Activated T-cell treated with anti-CD3 and anti-CD28 coated beads, Interleukin-2, amount 50 U/mL, for 24 hours (primary cell): ENCODE measurements at regions not wholly inside any gene's neighbourhood (a gene's known extent, or its start where the extent isn't known, plus 50 kb on each side); places are given as distances from the start of the nearest gene placed in this dataset.

ENCODE experiments used
- DNase-seq: peaks from one replicate; pipeline ENCODE4 v3.0.0-alpha.2; 2020
- H3K27ac Mint-ChIP-seq: 2 replicates; pipeline ENCODE4 v1.8.0; 2020; ENCODE audit warnings: mild to moderate bottlenecking, mixed read lengths
- H3K27me3 Mint-ChIP-seq: 2 replicates; pipeline ENCODE4 v1.8.0; 2020; ENCODE audit warnings: mixed read lengths
- H3K36me3 Mint-ChIP-seq: 2 replicates; pipeline ENCODE4 v1.8.0; 2020; ENCODE audit warnings: low read depth, mixed read lengths
- H3K4me1 Mint-ChIP-seq: 2 replicates; pipeline ENCODE4 v1.8.0; 2020; ENCODE audit warnings: low read depth, mixed read lengths
- H3K4me3 Mint-ChIP-seq: 2 replicates; pipeline ENCODE4 v1.8.0; 2020; ENCODE audit warnings: mild to moderate bottlenecking, moderate library complexity, mixed read lengths
- H3K9me3 Mint-ChIP-seq: 2 replicates; pipeline ENCODE4 v1.8.0; 2020; ENCODE audit warnings: mixed read lengths

GRCh38 chr12:100675432-100675831 lies 101.9 kb downstream of the GAS2L3 start:
- Mint-ChIP-seq H3K27me3 (peaks cover 7% of the 10 kb centered on the region), H3K36me3 (no peaks in the 10 kb centered on the region), H3K9me3 (no peaks in the 10 kb centered on the region), H3K27ac (no peak overlapping the region), H3K4me1 (no peaks in the 10 kb centered on the region), H3K4me3 (no peak overlapping the region)
- no peak for DNase-seq

DNA sequence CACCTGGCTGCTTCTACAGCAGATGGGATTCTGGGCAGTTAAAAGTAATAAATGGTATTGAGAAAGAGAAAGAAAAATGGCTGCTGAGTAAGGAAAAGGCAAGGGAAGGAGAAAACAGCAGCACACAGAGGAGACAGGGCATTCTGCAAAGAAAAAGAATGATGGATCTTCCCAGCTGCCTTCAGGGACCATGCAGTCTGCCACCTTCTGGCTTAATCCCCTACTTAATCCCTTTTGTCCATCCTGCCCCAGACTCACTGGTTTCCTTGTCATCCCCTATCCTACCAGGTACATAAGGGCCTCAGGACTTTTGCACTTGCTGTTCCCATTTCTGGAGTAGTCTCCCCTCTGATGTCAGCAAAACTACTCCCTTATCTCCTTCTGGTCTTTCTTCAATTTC lies 107.6 kb downstream of the GAS2L3 start:
- no peak overlapping the region for H3K27ac Mint-ChIP-seq
- H3K36me3 Mint-ChIP-seq, result no peaks in the 10 kb centered on the region
- DNase-seq, result no peak
- H3K4me3 Mint-ChIP-seq, result no peak overlapping the region
- no peaks in the 10 kb centered on the region for H3K4me1 Mint-ChIP-seq
- H3K27me3 Mint-ChIP-seq, result peaks cover 2% of the 10 kb centered on the region
- peaks cover 6% of the 10 kb centered on the region for H3K9me3 Mint-ChIP-seq

DNA sequence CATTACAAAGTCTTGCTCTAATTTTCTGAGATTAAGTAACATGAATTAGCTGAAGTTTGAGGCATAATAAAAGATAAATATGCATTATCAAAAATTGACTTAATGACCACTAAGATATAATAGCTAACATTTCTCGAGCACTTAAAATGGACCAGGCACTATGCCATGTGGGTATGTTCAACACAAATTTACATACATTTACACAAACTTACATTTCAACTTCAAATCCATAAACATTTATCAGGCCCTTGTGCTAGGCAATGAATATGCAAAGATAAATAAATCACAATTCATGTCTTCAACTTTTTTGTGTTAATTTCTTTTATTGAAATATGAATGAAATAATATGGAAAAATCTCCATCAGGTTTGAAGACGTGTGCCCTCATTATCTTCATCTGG lies 108.7 kb downstream of the GAS2L3 start:
- no peaks in the 10 kb centered on the region for H3K4me1 Mint-ChIP-seq
- H3K27me3 Mint-ChIP-seq, result peaks cover 2% of the 10 kb centered on the region
- no peak overlapping the region for H3K4me3 Mint-ChIP-seq
- H3K27ac Mint-ChIP-seq, result no peak overlapping the region
- no peak for DNase-seq
- peaks cover 12% of the 10 kb centered on the region for H3K9me3 Mint-ChIP-seq
- no peaks in the 10 kb centered on the region for H3K36me3 Mint-ChIP-seq

GRCh38 chr12:100687686-100688085 lies 106.9 kb upstream of the ANO4 start:
- H3K27me3 Mint-ChIP-seq, result no peaks in the 10 kb centered on the region
- H3K36me3 Mint-ChIP-seq, result no peaks in the 10 kb centered on the region
- no peak overlapping the region for H3K27ac Mint-ChIP-seq
- H3K9me3 Mint-ChIP-seq, result peaks cover 12% of the 10 kb centered on the region
- H3K4me1 Mint-ChIP-seq, result no peaks in the 10 kb centered on the region
- DNase-seq, result no peak
- no peak overlapping the region for H3K4me3 Mint-ChIP-seq

DNA sequence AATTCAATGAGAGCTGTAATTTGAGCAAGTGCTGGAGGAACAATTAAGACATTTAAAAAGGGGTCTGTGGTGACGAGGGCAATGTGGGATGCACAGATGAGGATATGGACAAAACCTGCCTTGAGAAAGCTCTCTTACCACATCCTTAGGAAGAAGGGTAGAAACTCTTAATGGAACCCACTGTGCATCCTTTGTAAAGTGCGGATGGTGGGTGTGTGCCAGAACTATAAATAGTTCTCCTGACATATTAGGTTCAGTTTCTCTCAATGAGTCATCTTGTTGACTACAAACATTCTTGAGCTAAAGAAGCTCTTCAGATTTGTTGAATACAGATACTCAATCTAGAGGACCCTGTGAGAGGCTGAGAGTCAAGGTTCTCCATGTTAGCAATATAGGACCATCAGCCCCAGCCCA lies 106.1 kb upstream of the ANO4 start:
- H3K4me3 Mint-ChIP-seq, result no peak overlapping the region
- DNase-seq, result no peak

GRCh38 chr12:100692502-100692901 lies 102.1 kb upstream of the ANO4 start:
- no peaks in the 10 kb centered on the region for H3K36me3 Mint-ChIP-seq
- DNase-seq, result no peak
- no peak overlapping the region for H3K27ac Mint-ChIP-seq
- no peaks in the 10 kb centered on the region for H3K4me1 Mint-ChIP-seq
- no peak overlapping the region for H3K4me3 Mint-ChIP-seq
- no peaks in the 10 kb centered on the region for H3K9me3 Mint-ChIP-seq
- no peaks in the 10 kb centered on the region for H3K27me3 Mint-ChIP-seq

More for the DNA sequence above, 106.1 kb upstream of the ANO4 start:
- no peaks in the 10 kb centered on the region for H3K36me3 Mint-ChIP-seq
- no peak overlapping the region for H3K27ac Mint-ChIP-seq
- H3K9me3 Mint-ChIP-seq, result peaks cover 12% of the 10 kb centered on the region
- H3K4me1 Mint-ChIP-seq, result no peaks in the 10 kb centered on the region
- H3K27me3 Mint-ChIP-seq, result no peaks in the 10 kb centered on the region

DNA sequence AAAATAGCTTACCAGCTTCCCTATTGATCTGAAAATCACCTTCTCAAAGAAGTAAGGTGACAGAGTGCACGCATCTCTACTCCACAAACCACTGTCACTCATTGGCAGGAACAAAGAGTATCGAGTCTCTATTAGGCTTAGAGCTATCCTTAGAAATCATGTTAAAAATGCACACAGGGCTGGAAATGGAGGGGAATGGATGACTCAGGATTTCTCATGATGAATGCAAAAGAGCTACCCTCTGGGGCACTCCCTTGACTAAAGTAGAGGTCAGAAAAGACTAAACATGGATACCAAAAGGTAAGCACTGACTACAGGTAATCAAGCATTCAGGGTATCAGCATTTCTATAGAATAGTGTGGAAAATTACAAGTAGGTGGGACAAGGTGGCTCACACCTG lies 96.1 kb upstream of the ANO4 start:
- Mint-ChIP-seq H3K4me3 (no peak overlapping the region), H3K36me3 (no peaks in the 10 kb centered on the region), H3K27ac (no peak overlapping the region), H3K9me3 (no peaks in the 10 kb centered on the region), H3K4me1 (no peaks in the 10 kb centered on the region), H3K27me3 (no peaks in the 10 kb centered on the region)
- DNase-seq, result no peak

GRCh38 chr12:100699209-100699608 lies 95.4 kb upstream of the ANO4 start:
- H3K4me1 Mint-ChIP-seq, result no peaks in the 10 kb centered on the region

DNA sequence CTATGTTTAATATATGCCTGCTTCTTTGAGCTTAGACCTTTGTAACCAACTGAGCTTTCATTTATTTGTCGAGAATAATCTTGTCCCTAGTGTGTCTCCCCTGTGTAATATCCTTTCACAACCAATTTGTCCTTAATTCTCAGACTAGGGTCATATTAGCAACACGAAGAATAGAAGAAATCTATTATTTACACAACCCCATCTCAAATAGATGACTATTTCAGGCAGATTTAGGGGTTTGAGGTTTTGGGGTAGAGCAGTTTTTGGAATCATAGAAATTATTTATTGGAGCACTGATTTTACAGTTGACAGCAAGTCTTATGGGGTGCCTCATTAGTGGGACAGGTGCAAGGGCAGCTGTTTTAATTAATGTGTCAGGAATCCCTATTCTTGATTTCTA lies 91.2 kb upstream of the ANO4 start:
- Mint-ChIP-seq H3K36me3 (no peaks in the 10 kb centered on the region), H3K27ac (no peak overlapping the region), H3K4me3 (no peak overlapping the region), H3K4me1 (no peaks in the 10 kb centered on the region), H3K9me3 (no peaks in the 10 kb centered on the region), H3K27me3 (no peaks in the 10 kb centered on the region)
- DNase-seq, result no peak

More at GRCh38 chr12:100699209-100699608, 95.4 kb upstream of the ANO4 start:
- Mint-ChIP-seq H3K4me3 (no peak overlapping the region), H3K27me3 (no peaks in the 10 kb centered on the region), H3K36me3 (no peaks in the 10 kb centered on the region), H3K27ac (no peak overlapping the region), H3K9me3 (no peaks in the 10 kb centered on the region)
- no peak for DNase-seq

GRCh38 chr12:100703868-100704267 lies 90.7 kb upstream of the ANO4 start:
- Mint-ChIP-seq H3K9me3 (no peaks in the 10 kb centered on the region), H3K4me1 (no peaks in the 10 kb centered on the region), H3K27ac (no peak overlapping the region), H3K27me3 (no peaks in the 10 kb centered on the region), H3K36me3 (no peaks in the 10 kb centered on the region), H3K4me3 (no peak overlapping the region)
- no peak for DNase-seq

GRCh38 chr12:100706033-100706432 lies 88.5 kb upstream of the ANO4 start:
- no peak overlapping the region for H3K27ac Mint-ChIP-seq
- no peak overlapping the region for H3K4me3 Mint-ChIP-seq
- no peaks in the 10 kb centered on the region for H3K4me1 Mint-ChIP-seq
- H3K9me3 Mint-ChIP-seq, result no peaks in the 10 kb centered on the region
- H3K27me3 Mint-ChIP-seq, result peaks cover 4% of the 10 kb centered on the region
- H3K36me3 Mint-ChIP-seq, result no peaks in the 10 kb centered on the region
- DNase-seq, result no peak

GRCh38 chr12:100708591-100708990 lies 86.0 kb upstream of the ANO4 start:
- no peaks in the 10 kb centered on the region for H3K36me3 Mint-ChIP-seq
- no peak for DNase-seq
- peaks cover 4% of the 10 kb centered on the region for H3K27me3 Mint-ChIP-seq
- no peaks in the 10 kb centered on the region for H3K9me3 Mint-ChIP-seq
- H3K4me3 Mint-ChIP-seq, result no peak overlapping the region
- H3K4me1 Mint-ChIP-seq, result no peaks in the 10 kb centered on the region
- H3K27ac Mint-ChIP-seq, result no peak overlapping the region

DNA sequence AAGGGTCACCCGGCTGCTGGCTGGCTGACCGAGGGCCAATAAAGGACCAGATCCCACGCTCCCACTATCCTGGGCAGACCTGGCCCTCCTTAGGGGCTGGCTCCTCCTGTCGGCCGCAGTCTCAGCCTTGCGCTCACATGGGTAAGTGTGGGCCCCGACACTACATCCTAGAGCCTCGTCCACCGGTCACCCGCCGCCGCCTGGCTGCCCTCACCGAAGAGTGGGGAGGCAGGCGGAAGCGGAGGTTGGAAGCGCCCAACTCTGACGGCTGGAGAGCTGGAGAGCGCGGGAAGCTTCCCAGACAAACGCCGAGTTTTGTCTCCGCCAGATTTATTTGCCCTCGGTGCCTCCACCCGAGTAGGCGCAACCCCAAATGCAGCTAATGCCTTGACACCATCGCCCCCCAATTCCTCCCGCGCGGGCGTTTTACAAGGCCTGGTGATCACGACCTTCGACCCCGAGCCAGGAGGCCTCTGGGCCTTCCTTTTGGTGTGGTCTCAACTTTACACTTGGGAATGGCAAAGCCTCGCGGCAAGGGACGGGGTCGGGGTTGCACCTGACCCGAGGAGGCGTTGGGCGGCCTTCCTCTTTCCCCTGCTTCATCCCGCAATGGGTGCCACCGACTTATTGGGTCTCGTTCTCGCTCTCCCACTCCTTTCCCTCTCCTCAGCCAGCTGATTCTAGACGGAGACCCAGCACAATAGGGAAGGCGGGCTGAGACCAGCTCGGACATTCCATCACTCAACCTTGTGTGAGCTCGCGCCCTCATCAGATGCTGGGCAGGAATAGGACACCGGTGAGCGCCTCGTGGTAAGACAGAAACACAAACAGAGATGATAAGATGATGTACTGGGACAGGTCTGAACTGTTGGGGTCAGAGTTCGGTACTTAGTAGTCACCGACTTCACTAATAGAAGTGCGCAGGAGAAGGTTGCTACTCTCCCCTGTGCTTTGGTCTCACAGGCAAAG lies 78.3 kb upstream of the ANO4 start:
- Mint-ChIP-seq H3K4me3 (no peak overlapping the region), H3K27me3 (peaks cover 55% of the 10 kb centered on the region), H3K4me1 (no peaks in the 10 kb centered on the region), H3K27ac (no peak overlapping the region), H3K9me3 (no peaks in the 10 kb centered on the region), H3K36me3 (no peaks in the 10 kb centered on the region)
- DNase-seq, result no peak

DNA sequence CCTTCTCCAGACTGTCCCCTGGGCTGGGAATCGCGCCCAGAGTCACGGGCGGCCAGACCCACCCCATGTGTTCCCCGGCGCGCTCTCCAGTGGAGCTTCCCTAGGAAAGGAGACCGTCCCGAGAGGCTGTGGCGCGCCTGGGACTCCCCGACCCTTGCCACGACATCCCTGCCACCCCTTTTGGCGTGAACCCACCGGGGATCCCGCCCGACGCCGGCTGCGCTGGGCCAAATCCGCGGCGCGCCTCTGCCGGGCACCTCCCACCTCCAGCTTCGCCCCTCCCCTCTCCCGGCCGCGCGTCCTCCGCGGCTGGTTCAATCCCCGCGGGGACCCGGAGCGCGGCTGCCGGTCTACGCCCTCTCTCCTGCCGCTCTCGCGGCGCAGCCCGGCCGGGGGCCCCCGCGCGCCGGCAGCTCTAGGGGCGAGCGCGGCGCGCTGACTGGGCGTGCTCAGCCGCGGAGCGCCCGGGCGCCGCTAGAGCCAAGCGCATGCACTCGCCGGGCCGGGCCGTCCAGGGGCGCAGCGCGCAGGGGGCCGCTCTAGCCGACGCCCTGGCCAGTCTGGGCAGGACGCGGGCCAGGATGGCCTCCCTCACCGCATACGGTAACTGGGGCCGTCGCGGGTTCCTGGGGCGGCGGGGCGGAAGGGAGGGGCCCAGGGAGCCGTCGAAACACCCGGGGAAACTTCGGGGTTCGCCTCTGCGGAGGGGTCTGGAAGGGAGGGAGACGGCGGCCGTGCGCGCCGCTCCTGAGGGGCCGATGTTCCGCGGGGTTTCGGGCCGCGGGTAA lies 77.4 kb upstream of the ANO4 start:
- H3K4me1 Mint-ChIP-seq, result no peaks in the 10 kb centered on the region
- no peak for DNase-seq
- H3K4me3 Mint-ChIP-seq, result no peak overlapping the region

GRCh38 chr12:100717733-100718067 lies 76.9 kb upstream of the ANO4 start:
- H3K36me3 Mint-ChIP-seq, result no peaks in the 10 kb centered on the region
- H3K4me3 Mint-ChIP-seq, result no peak overlapping the region
- no peak for DNase-seq
- no peaks in the 10 kb centered on the region for H3K4me1 Mint-ChIP-seq
- H3K27ac Mint-ChIP-seq, result no peak overlapping the region
- H3K9me3 Mint-ChIP-seq, result no peaks in the 10 kb centered on the region
- peaks cover 55% of the 10 kb centered on the region for H3K27me3 Mint-ChIP-seq

More for the DNA sequence above, 77.4 kb upstream of the ANO4 start:
- H3K27ac Mint-ChIP-seq, result no peak overlapping the region
- no peaks in the 10 kb centered on the region for H3K36me3 Mint-ChIP-seq
- H3K9me3 Mint-ChIP-seq, result no peaks in the 10 kb centered on the region
- H3K27me3 Mint-ChIP-seq, result peaks cover 55% of the 10 kb centered on the region
